GM19025 (cell line): ENCODE measurements at regions not wholly inside any gene's neighbourhood (a gene's known extent, or its start where the extent isn't known, plus 50 kb on each side); places are given as distances from the start of the nearest gene placed in this dataset.
"Not testable (repeated sequence)": the region's sequence is repeated elsewhere in the genome, so short reads cannot be mapped to it uniquely, and the experiment has no call there.

Experiments
- ATAC-seq: cut with Tn5 transposase; IDR thresholded peaks from one replicate; pipeline ENCODE4 v1.9.1; 2021; ENCODE audit warnings: mild to moderate bottlenecking, low read depth, moderate library complexity; ENCODE audit not compliant: unreplicated experiment

GRCh38 chr13:38160131-38160530 is 189.5 kb upstream of the UFM1 start:
- no peak for ATAC-seq

- no peak for ATAC-seq
These were observed 189.9 kb upstream of the UFM1 start for GRCh38 chr13:38159710-38160109.

- no peak for ATAC-seq
These were observed 202.6 kb upstream of the UFM1 start for GRCh38 chr13:38147050-38147449.

GRCh38 chr13:38141792-38142191 is 207.9 kb upstream of the UFM1 start:
- ATAC-seq = no peak

- no peak for ATAC-seq
These were observed 214.1 kb upstream of the UFM1 start for GRCh38 chr13:38135592-38135991.

GRCh38 chr13:38121267-38121666 is 228.4 kb upstream of the UFM1 start:
- ATAC-seq = no peak

GRCh38 chr13:38103851-38104250 is 234.3 kb upstream of the TRPC4 start:
- ATAC-seq = no peak

- no peak for ATAC-seq
These were observed 230.2 kb upstream of the TRPC4 start for GRCh38 chr13:38099751-38100150.

GRCh38 chr13:38093425-38093824 is 223.9 kb upstream of the TRPC4 start:
- ATAC-seq = no peak

GRCh38 chr13:38090913-38091312 is 221.3 kb upstream of the TRPC4 start:
- ATAC-seq = no peak

- no peak for ATAC-seq
These were observed 217.1 kb upstream of the TRPC4 start for GRCh38 chr13:38086721-38087120.

GRCh38 chr13:38086013-38086412 is 216.4 kb upstream of the TRPC4 start:
- no peak for ATAC-seq

GRCh38 chr13:38073931-38074330 is 204.4 kb upstream of the TRPC4 start:
- ATAC-seq = no peak

- no peak for ATAC-seq
These were observed 203.1 kb upstream of the TRPC4 start for GRCh38 chr13:38072696-38073095.

- not testable (repeated sequence) for ATAC-seq
These were observed 201.8 kb upstream of the TRPC4 start for GRCh38 chr13:38071340-38071739.

GRCh38 chr13:38053896-38054295 is 184.3 kb upstream of the TRPC4 start:
- ATAC-seq = no peak

- no peak for ATAC-seq
These were observed 176.4 kb upstream of the TRPC4 start for GRCh38 chr13:38046049-38046376.

GRCh38 chr13:38045278-38046048 is 175.9 kb upstream of the TRPC4 start:
- ATAC-seq = no peak

- ATAC-seq = no peak
These were observed 174.5 kb upstream of the TRPC4 start for GRCh38 chr13:38044067-38044466.

- no peak for ATAC-seq
These were observed 173.2 kb upstream of the TRPC4 start for GRCh38 chr13:38042771-38043170.

GRCh38 chr13:38024431-38024830 is 154.9 kb upstream of the TRPC4 start:
- no peak for ATAC-seq

GRCh38 chr13:38017320-38017719 is 147.7 kb upstream of the TRPC4 start:
- no peak for ATAC-seq

GRCh38 chr13:38013676-38014075 is 144.1 kb upstream of the TRPC4 start:
- ATAC-seq = no peak
